Ovary (tissue), 3 donors: ENCODE measurements at regions not wholly inside any gene's neighbourhood (a gene's known extent, or its start where the extent isn't known, plus 50 kb on each side); places are given as distances from the start of the nearest gene placed in this dataset.

Experiments used
- CTCF ChIP-seq, 3 donors: fragments of 450-650 bp in 2 of 3; fragments of 200-600 bp in 1 of 3; IDR thresholded peaks; one replicate each; pipeline versions ENCODE4 v1.5.1 to v1.8.0; 2016 to 2022; ENCODE audit warnings: antibody characterized with exemption in 3 of 3, mild to moderate bottlenecking in 1 of 3
- POLR2A ChIP-seq: fragments of 450-650 bp; IDR thresholded peaks from one replicate; pipeline ENCODE4 v1.6.1; 2017; ENCODE audit warnings: antibody characterized with exemption, mild to moderate bottlenecking, moderate library complexity
- donor health status: DM: no; HTN: no; CAD: no.

DNA sequence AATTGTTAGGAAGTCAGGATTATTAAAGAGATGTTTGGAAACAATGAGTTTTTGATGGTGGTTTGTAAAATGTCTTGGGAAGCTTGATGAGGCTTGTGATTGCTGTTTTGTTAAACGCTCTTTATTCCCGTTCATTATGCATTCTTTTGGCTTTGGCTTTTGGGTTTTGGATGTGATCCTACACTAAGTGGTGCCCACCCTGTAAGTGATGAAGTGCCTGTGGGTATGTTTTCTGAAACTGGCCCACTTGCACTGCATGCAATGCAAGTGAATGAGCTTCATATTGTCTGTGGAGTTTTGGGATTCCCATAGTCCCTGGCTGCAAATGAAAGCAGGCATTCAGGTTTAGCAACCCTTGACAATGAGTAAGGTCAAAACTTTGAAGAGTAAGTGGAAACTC lies 1035.5 kb upstream of the WWC1 start:
- TF ChIP-seq CTCF (IDR thresholded peaks at IDR 0.05) (no peak), POLR2A (no peak)
